GM12878 (cell line): ENCODE measurements at regions not wholly inside any gene's neighbourhood (a gene's known extent, or its start where the extent isn't known, plus 50 kb on each side); places are given as distances from the start of the nearest gene placed in this dataset.

Experiments
- ATAC-seq: fragments of 200-7000 bp; cut with Tn5 transposase; 3 replicates; pipeline ENCODE4 v1.9.1; 2020; ENCODE audit warnings: mild to moderate bottlenecking, moderate library complexity
- BruUV-seq: library from RNA; stranded (reverse); fragments of 400-500 nt; replicated peaks from 2 replicates; lab custom pipeline; 2021; lab: Mats Ljungman, UMichigan
- CTCF ChIA-PET: fragments of 300-600 bp; sonication (Branson Sonifier 250); formaldehyde crosslinking; extraction: SDS; loops from one replicate; lab custom pipeline; 2021; ENCODE audit warnings: inconsistent platforms; lab: Yijun Ruan, JAX
- POLR2A ChIA-PET: fragments of 350-600 bp; formaldehyde crosslinking; extraction: SDS; loops from one replicate; lab custom pipeline; 2021; ENCODE audit warnings: inconsistent platforms; lab: Charles Lee
- RAD21 ChIA-PET: fragments of 300-600 bp; sonication (Branson Sonifier 250); formaldehyde crosslinking; loops from one replicate; lab custom pipeline; 2023; ENCODE audit warnings: antibody characterized with exemption; ENCODE audit not compliant: unreplicated experiment; lab: Charles Lee
- SMC1A ChIA-PET: fragments of 300-600 bp; sonication (Branson Sonifier 250); formaldehyde crosslinking; loops from one replicate; lab custom pipeline; 2023; ENCODE audit not compliant: unreplicated experiment, uncharacterized antibody; lab: Charles Lee
- DNase-seq: peaks from one replicate; pipeline ENCODE4 v3.0.0-alpha.2; 2011; ENCODE audit warnings: low read depth, low spot score
- FAIRE-seq: peaks from 3 replicates; lab custom pipeline; 2011; peaks lifted over from hg19 to GRCh38; lab: Jason Lieb, UNC
- H2AFZ ChIP-seq: 2 replicates; pipeline ENCODE4 v1.6.0; 2011; ENCODE audit warnings: low read depth, low read length, control low read depth; ENCODE audit not compliant: control insufficient read depth
- H3K27ac ChIP-seq: 2 replicates; pipeline ENCODE4 v1.5.1; 2011; ENCODE audit warnings: control low read depth; ENCODE audit not compliant: control insufficient read depth, insufficient read depth
- H3K27me3 ChIP-seq, 2 experiments: replicated peaks in 1 of 2; 2 replicates each; pipeline versions ENCODE4 v1.6.0 to v1.6.1; 2011; ENCODE audit warnings: low read length in 1 of 2; ENCODE audit not compliant: control insufficient read depth in 2 of 2, insufficient read depth in 2 of 2
- H3K36me3 ChIP-seq, 2 experiments: 2 replicates each; pipeline ENCODE4 v1.5.1; 2011; ENCODE audit warnings: low read length in 1 of 2; ENCODE audit not compliant: control insufficient read depth in 2 of 2, insufficient read depth in 2 of 2
- H3K4me1 ChIP-seq: 2 replicates; pipeline ENCODE4 v1.6.1; 2011; ENCODE audit warnings: mild to moderate bottlenecking, low read length, moderate library complexity, mixed read lengths; ENCODE audit not compliant: control insufficient read depth, insufficient read depth
- H3K4me2 ChIP-seq: 2 replicates; pipeline ENCODE4 v1.6.0; 2011; ENCODE audit warnings: control low read depth; ENCODE audit not compliant: control insufficient read depth, insufficient read depth
- H3K4me3 ChIP-seq: fragments of 200-600 bp; sonication (generic); 2 replicates; pipeline ENCODE4 v1.5.1; 2016
- H3K79me2 ChIP-seq: 2 replicates; pipeline ENCODE4 v1.6.0; 2011; ENCODE audit warnings: low read length; ENCODE audit not compliant: control insufficient read depth, insufficient read depth
- H3K9ac ChIP-seq: 2 replicates; pipeline ENCODE4 v1.8.0; 2011; ENCODE audit warnings: low read length, control low read depth, mixed read lengths; ENCODE audit not compliant: control insufficient read depth, insufficient read depth
- H3K9me3 ChIP-seq: replicated peaks from 3 replicates; pipeline ENCODE4 v1.5.1; 2011; ENCODE audit warnings: mild to moderate bottlenecking, low read length; ENCODE audit not compliant: control insufficient read depth, insufficient read depth
- H4K20me1 ChIP-seq: 2 replicates; pipeline ENCODE4 v1.6.0; 2011; ENCODE audit not compliant: control insufficient read depth, insufficient read depth
- CBFB ChIP-seq: IDR thresholded peaks from 2 replicates; pipeline ENCODE4 v1.6.1; 2016; ENCODE audit warnings: antibody characterized with exemption, low read depth
- CEBPB ChIP-seq, 2 experiments: fragments of 150-350 bp in 1 of 2; IDR thresholded peaks; 2 replicates each; pipeline ENCODE4 v1.6.1; 2012 to 2014; ENCODE audit warnings: low read depth in 2 of 2, low read length in 2 of 2, borderline replicate concordance in 1 of 2, inconsistent platforms in 1 of 2
- FOXK2 ChIP-seq: fragments of 450-650 bp; IDR thresholded peaks from 2 replicates; pipeline ENCODE4 v1.6.1; 2017; ENCODE audit warnings: mild to moderate bottlenecking, moderate library complexity
- POLR2A ChIP-seq: IDR thresholded peaks from 2 replicates; pipeline ENCODE4 v1.6.1; 2011; ENCODE audit warnings: low read depth, mild to moderate bottlenecking, low read length
- ZBED1 ChIP-seq: IDR thresholded peaks from 2 replicates; pipeline ENCODE4 v1.6.1; 2016; ENCODE audit warnings: borderline replicate concordance
- WGBS: methylation state at CpG from one replicate; pipeline ENCODE4 v1.1.6; 2016; ENCODE audit warnings: low lambda C conversion rate; ENCODE audit not compliant: insufficient replicate concordance, insufficient coverage; ENCODE audit errors: missing lambda C conversion rate; 5-methylcytosine and 5-hydroxymethylcytosine counted together
- in situ Hi-C: fragments of 300-500 bp; cut with MboI; formaldehyde crosslinking; loops from 9 replicates; pipeline ENCODE4 v1.14.3; 2018; ENCODE audit warnings: mixed read lengths
- intact Hi-C: fragments of 100-400 bp; cut with micrococcal nuclease; formaldehyde crosslinking; loops from one replicate; pipeline ENCODE4 v1.14.2; 2022; ENCODE audit not compliant: unreplicated experiment

DNA sequence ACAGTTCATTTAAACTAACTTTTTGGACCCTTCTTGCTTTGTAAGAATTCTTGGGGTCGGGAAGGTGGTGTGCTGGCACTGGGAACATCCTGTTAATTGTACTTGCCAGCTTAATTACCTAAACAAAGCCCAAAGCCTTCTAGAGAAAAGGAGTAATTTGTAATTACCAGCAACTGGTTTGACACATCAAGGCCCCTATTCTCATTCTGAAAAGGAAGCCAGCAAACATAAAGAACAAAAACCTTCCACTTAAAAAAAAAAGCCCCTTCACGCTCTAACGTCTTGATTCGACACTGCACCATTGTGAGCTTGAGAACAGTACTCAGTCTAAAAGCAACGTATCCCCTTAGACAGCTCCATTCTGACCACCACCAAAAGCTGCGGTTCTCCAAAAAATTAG is 74.7 kb upstream of the RPH3AL start (continued):
- TF ChIP-seq ZBED1 = no peak

DNA sequence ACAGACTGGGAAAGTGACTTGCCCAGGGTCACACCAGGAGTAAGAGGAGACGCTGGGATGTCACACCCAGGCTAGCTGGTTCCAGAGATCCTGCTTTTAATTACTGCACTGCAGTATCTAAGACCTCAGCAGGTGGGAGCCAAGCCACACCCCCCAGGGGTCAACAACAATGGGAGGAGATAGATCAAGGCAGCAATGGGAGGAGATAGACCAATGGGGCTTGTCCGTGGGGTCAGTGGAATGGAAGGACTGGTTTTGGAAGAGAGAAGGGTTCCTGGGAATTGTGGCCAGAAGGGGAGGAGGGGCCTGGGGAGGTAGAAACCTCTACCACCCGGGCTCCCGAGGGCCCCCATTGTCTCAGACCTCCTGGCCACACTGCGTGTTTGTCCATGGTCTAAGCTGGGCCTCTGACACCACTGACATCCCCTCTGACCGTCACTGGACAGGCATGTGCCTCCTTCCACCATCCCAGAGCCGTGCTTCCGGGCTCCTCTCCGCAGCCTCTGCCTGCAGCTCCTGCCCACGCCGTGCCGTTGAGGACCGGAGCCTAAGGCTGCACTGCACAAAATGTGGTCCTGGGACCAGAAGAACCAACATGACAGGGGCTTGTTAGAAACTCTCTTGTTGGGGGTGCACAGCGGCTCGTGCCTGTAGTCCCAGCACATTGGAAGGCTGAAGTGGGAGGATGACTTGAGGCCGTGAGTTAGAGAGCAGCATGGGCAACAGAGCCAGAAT is 69.8 kb upstream of the RPH3AL start:
- no peak overlapping the region for H3K27ac ChIP-seq
- WGBS = 59% methylated on average over 15 of the region's 16 CpGs
- CTCF ChIA-PET = interaction anchor here (1.1 to 1.6 kb wide), 5 partner anchors 8 to 278 kb away, joined by 3 to 6 read pairs (median 4); no protein-coding TSS in a partner anchor
- no peak overlapping the region for H3K4me2 ChIP-seq
- POLR2A ChIA-PET = no interaction called here
- no peak for ATAC-seq
- RAD21 ChIA-PET = interaction anchor here (1.0 to 1.5 kb wide), 2 partner anchors 10 kb away, joined by 3 to 6 read pairs; no protein-coding TSS in a partner anchor
- no peaks in the 10 kb centered on the region; the same call in 2 of the 3 replicates for H3K9me3 ChIP-seq
- no peak for TF ChIP-seq CBFB
- no peak for TF ChIP-seq FOXK2
- no peak for TF ChIP-seq CEBPB (IDR thresholded peaks at IDR 0.05; ENCODE audit: borderline replicate concordance in 1 of 2, low read depth in 2 of 2, low read length in 2 of 2)
- no peak for TF ChIP-seq POLR2A
- H3K4me3 ChIP-seq = no peak overlapping the region
- no peak overlapping the region for H2AFZ ChIP-seq
- SMC1A ChIA-PET = no interaction called here
- no TSS peak for BruUV-seq
- no peak for FAIRE-seq
- in situ Hi-C loops (loop anchor here (5.0 kb wide), 1 partner anchor 90 kb away; no protein-coding TSS in a partner anchor), intact Hi-C loops (no loop called here)
- no peaks in the 10 kb centered on the region for H4K20me1 ChIP-seq
- peaks cover 7% of the 10 kb centered on the region for H3K4me1 ChIP-seq
- H3K36me3 ChIP-seq = no peaks in the 10 kb centered on the region
- no peak overlapping the region for H3K9ac ChIP-seq
- H3K27me3 ChIP-seq = no peaks in the 10 kb centered on the region
- no peaks in the 10 kb centered on the region for H3K79me2 ChIP-seq
- no peak for DNase-seq
